NB4 (cell line): ENCODE measurements at regions not wholly inside any gene's neighbourhood (a gene's known extent, or its start where the extent isn't known, plus 50 kb on each side); places are given as distances from the start of the nearest gene placed in this dataset.

Experiments
- CTCF ChIP-seq: IDR thresholded peaks from one replicate; pipeline ENCODE4 v1.5.1; 2012; ENCODE audit warnings: low read depth, low read length
- MYC ChIP-seq: IDR thresholded peaks from 2 replicates; pipeline ENCODE4 v1.6.1; 2011; ENCODE audit warnings: low read depth, low read length
- POLR2A ChIP-seq: IDR thresholded peaks from 2 replicates; pipeline ENCODE4 v1.6.1; 2011; ENCODE audit warnings: mild to moderate bottlenecking; ENCODE audit not compliant: insufficient read length; ENCODE audit errors: extremely low read depth
- TF ChIP-seq, protein P1 (sequence below): IDR thresholded peaks from 2 replicates; pipeline ENCODE4 v1.6.1; 2011; ENCODE audit warnings: low read depth, low read length

DNA sequence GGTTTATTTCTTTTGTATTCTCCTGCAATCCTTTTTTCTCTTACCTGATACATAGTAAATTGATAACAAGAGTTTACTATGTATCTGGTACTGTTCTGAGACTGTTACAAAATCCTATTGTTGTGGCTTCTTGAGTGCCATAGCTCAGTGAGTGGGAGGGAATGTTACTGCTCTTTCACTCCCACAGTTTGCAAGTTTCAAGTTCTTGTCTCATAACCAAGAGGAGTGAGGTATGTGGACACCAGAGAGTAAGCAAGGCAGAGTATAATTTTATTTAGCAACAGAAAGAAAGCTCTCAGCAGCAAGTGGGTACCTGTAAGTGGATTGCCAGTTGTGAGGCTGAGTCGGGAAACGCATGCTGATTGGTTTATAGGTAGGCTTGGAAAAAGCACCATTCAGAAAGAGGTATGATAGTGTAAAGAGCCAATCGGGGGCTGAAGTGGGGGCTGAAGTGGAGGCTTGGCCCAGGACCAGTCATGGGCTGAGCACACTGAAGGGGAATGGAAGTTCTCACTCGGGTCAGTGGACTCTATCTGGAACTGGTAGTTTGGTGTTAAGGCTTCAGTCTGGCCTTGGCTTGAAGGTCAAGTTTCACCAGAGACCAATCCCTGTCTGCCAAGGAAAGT is 850.8 kb downstream of the TMTC2 start:
- TF ChIP-seq CTCF, result no peak
- TF ChIP-seq MYC, result no peak
- no peak for TF ChIP-seq POLR2A
- TF ChIP-seq, protein P1, sequence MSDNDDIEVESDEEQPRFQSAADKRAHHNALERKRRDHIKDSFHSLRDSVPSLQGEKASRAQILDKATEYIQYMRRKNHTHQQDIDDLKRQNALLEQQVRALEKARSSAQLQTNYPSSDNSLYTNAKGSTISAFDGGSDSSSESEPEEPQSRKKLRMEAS, result no peak
